HFF-Myc (cell line): ENCODE measurements at regions not wholly inside any gene's neighbourhood (a gene's known extent, or its start where the extent isn't known, plus 50 kb on each side); places are given as distances from the start of the nearest gene placed in this dataset.

Experiments
- DNase-seq: peaks from one replicate; pipeline ENCODE4 v3.0.0-alpha.2; 2011; ENCODE audit warnings: low read depth; ENCODE audit errors: extremely low read depth
- H3K4me3 ChIP-seq: replicated peaks from 2 replicates; pipeline ENCODE4 v1.5.1; 2011; ENCODE audit warnings: low read depth, mild to moderate bottlenecking, control low read depth, low read length
- TF ChIP-seq, protein P1 (sequence below): IDR thresholded peaks from 2 replicates; pipeline ENCODE4 v1.5.1; 2012; ENCODE audit warnings: mild to moderate bottlenecking, low read depth, low read length, control low read depth; ENCODE audit errors: missing control alignments

DNA sequence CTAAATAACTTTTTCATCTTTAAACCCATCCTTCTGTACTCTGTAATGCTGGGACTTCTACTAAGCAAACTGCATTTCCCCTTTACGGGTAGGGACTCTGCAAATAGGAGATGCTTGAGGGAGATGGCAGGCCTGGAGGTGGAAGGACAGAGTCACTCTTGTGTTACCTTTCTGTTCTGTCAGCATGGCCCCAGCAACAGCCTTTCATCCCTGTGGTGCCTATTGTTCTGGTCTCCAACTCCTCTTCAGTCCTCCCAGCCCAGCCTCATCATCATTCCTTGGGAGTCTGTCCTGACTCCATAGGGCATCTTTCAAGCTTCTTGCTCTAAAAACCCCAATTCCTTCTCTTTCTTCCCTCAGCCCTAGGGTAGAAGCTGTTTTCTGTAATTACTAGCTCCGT, 230.0 kb downstream of the SNX13 start:
- no peak for DNase-seq
- H3K4me3 ChIP-seq: no peak overlapping the region
- TF ChIP-seq, protein P1, sequence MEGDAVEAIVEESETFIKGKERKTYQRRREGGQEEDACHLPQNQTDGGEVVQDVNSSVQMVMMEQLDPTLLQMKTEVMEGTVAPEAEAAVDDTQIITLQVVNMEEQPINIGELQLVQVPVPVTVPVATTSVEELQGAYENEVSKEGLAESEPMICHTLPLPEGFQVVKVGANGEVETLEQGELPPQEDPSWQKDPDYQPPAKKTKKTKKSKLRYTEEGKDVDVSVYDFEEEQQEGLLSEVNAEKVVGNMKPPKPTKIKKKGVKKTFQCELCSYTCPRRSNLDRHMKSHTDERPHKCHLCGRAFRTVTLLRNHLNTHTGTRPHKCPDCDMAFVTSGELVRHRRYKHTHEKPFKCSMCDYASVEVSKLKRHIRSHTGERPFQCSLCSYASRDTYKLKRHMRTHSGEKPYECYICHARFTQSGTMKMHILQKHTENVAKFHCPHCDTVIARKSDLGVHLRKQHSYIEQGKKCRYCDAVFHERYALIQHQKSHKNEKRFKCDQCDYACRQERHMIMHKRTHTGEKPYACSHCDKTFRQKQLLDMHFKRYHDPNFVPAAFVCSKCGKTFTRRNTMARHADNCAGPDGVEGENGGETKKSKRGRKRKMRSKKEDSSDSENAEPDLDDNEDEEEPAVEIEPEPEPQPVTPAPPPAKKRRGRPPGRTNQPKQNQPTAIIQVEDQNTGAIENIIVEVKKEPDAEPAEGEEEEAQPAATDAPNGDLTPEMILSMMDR: no peak

DNA sequence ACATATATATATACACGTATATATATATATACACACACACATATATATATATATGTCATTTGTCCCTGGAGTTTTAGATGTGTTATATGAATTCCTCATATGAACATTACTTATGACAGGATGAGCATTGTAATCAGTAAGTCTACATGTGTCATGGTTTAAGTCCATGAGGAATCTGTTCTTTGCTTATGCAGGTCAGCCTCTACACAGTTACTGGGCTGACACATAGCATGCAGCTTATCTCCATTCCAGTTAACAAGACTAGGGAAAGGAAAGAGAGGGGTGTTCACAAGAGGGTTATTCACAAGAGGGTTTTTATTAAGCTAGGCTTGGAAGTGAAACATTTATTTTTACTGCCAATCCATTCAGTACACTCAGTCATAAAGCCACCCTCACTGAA, 226.7 kb downstream of the SNX13 start:
- no peak for DNase-seq
- TF ChIP-seq, protein P1: no peak
- no peak overlapping the region for H3K4me3 ChIP-seq

DNA sequence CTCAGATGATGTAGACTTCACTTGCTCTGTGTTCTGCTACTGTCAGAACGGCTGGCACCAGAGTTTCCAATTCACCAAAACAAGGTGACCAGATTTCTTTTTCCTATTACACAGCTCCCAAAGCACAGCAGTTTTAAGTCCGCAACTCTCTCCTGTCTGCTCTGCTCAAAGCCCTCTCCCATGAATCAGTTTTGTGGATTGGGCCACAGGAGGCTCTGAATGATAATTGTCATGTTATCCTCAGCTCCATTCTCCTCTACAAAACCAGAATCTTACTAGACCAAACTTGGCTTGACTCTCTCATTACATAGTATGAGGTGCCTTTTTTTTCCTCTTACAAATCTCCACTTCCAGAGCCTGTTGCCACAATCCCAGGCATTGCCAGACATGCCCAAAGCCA, 223.5 kb downstream of the SNX13 start:
- no peak for DNase-seq

DNA sequence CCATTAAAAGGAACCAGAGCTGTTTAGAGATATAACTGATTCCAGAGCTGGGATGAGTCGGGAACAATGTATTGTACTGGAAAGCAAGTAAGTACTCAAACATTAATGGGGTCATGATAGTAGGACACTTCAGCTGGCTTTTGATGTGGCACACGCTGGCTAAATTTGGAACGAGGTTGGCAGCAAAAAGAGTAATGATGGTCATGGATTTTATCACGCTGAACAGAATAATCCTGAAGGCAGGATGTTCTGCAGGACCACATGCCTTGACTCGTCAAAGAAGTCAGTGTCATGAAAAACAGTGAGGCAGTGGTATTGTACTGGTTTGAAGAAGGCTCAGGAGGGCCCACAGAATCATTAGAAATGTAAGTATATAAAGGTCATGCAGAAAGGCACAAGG, 220.3 kb downstream of the SNX13 start:
- TF ChIP-seq, protein P1: no peak
- H3K4me3 ChIP-seq: no peak overlapping the region

More for the DNA sequence above, 223.5 kb downstream of the SNX13 start:
- TF ChIP-seq, protein P1: no peak
- no peak overlapping the region for H3K4me3 ChIP-seq

DNA sequence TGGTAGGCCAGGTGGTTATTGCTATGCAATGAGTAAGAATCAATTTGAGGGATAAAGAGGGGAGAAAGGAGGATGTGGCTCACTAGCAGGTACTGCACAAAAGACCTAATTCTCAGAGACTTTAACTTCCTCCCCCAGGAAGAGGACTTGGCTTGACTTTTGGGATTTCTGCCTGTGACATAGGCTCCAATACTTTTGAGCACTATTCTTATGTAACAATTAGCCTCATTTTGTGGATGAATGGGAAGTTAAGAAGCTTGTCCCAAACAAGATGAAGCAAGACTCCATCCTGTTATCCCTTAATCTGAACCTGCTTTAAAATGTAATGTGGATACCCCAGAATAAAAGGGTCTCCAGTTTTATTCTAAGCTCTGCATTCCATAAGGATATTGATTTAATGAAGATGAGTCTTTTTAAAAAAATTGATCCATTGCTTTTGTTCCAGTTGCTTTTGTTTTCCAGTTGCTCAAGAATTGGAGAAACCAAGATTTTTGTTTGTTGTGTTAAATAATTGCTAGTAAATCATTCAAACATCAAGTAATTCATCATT, 218.5 kb downstream of the SNX13 start:
- H3K4me3 ChIP-seq: no peak overlapping the region
- TF ChIP-seq, protein P1: no peak
- no peak for DNase-seq

More for the DNA sequence above, 220.3 kb downstream of the SNX13 start:
- DNase-seq: no peak

DNA sequence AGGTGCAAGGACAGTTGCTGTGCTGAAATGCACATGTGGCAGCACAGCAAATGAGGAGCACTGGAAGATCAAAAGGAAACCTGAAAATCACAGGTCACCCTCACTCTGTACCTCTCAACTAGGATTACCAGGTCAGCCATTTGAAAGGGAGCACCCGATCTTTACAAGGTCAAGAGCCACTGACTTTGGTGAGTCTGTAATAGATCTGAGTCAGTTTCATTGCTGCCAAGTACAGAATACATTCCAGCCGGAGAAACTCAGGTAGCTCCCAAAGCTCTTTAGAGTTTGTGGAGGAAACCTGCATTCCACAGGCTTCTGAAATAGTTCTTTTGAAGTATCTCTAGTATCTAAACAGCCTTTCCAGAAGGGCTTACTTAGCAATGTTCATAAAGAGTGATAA, 217.5 kb downstream of the SNX13 start:
- DNase-seq: no peak
- TF ChIP-seq, protein P1: no peak
- H3K4me3 ChIP-seq: no peak overlapping the region

DNA sequence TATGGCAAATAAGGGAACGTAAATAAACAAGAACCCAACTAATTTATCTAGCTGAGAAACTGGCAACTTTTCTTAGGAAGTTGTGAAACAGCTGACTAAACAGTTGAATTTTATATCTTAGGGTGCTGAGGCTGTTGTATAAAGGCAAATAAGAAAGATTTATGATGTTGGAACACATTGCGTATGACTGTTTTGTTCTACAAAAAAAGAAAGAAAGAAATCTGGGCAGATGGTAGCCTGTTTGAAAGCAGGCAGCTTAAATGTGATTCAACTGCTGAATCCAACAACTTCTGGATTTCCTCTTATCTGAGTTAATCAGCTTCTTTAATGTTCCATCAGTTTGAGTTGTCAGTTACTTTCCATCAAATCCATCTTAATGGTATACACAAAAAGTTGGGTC, 214.5 kb downstream of the SNX13 start:
- no peak for DNase-seq
- H3K4me3 ChIP-seq: no peak overlapping the region
- TF ChIP-seq, protein P1: no peak
